K562 (cell line): ENCODE measurements at regions not wholly inside any gene's neighbourhood (a gene's known extent, or its start where the extent isn't known, plus 50 kb on each side); places are given as distances from the start of the nearest gene placed in this dataset.

Experiments used
- ATAC-seq: fragments of 200-7000 bp; cut with Tn5 transposase; 3 replicates; pipeline ENCODE4 v1.9.1; 2020; ENCODE audit warnings: moderate library complexity
- BruUV-seq: library from RNA; stranded (reverse); fragments of 400-500 nt; replicated peaks from 2 replicates; lab custom pipeline; 2021; lab: Mats Ljungman, UMichigan
- CTCF ChIA-PET: fragments of 300-600 bp; formaldehyde crosslinking; extraction: SDS; loops from one replicate; lab custom pipeline; 2021; ENCODE audit warnings: low intra/inter-chr PET ratio; lab: Yijun Ruan, JAX
- POLR2A ChIA-PET: fragments of 300-600, 350-650 bp; sonication (Branson Sonifier 250); formaldehyde crosslinking; extraction: SDS; loops from one replicate; lab custom pipeline; 2021; ENCODE audit warnings: antibody characterized with exemption, inconsistent platforms; lab: Yijun Ruan, JAX
- DNase-seq, 4 experiments: peaks; one replicate each; pipeline versions ENCODE4 v3.0.0 to v3.0.0-alpha.2; 2011 to 2018; ENCODE audit warnings: low spot score in 3 of 4, mixed read lengths in 3 of 4; ENCODE audit errors: extremely low read depth in 1 of 4
- FAIRE-seq: peaks from 2 replicates; lab custom pipeline; 2011; peaks lifted over from hg19 to GRCh38; lab: Jason Lieb, UNC
- H2AFZ ChIP-seq: 2 replicates; pipeline ENCODE4 v1.6.0; 2011; ENCODE audit warnings: low read depth, low read length, control low read depth, inconsistent platforms
- H3K27ac ChIP-seq: fragments of 200-600 bp; 3 replicates; pipeline ENCODE4 v1.8.0; 2011; ENCODE audit warnings: low read depth, mild to moderate bottlenecking, control low read depth, inconsistent platforms, low read length, moderate library complexity, mixed read lengths; ENCODE audit errors: extremely low read depth
- H3K27me3 ChIP-seq, 2 experiments: fragments of 300-600 bp in 1 of 2; 2 replicates in 1 of 2; 3 replicates in 1 of 2; pipeline versions ENCODE4 v1.6.0 to v1.8.0; 2011; ENCODE audit warnings: inconsistent platforms in 2 of 2, low read length in 2 of 2, mild to moderate bottlenecking in 1 of 2, mixed read lengths in 1 of 2, moderate library complexity in 1 of 2; ENCODE audit not compliant: control insufficient read depth in 2 of 2, insufficient read depth in 2 of 2
- H3K36me3 ChIP-seq: fragments of 300-600 bp; 3 replicates; pipeline ENCODE4 v1.8.0; 2011; ENCODE audit warnings: mild to moderate bottlenecking, low read length, inconsistent platforms; ENCODE audit not compliant: control insufficient read depth, insufficient read depth
- H3K4me1 ChIP-seq, 2 experiments: fragments of 200-600 bp in 1 of 2; replicated peaks in 1 of 2; 2 replicates in 1 of 2; 3 replicates in 1 of 2; pipeline versions ENCODE4 v1.5.1 to v1.8.0; 2011; ENCODE audit warnings: inconsistent platforms in 2 of 2, low read length in 2 of 2, mild to moderate bottlenecking in 1 of 2, mixed read lengths in 1 of 2, moderate library complexity in 1 of 2; ENCODE audit not compliant: control insufficient read depth in 2 of 2, insufficient read depth in 2 of 2
- H3K4me2 ChIP-seq: 2 replicates; pipeline ENCODE4 v1.6.1; 2011; ENCODE audit warnings: low read length, control low read depth, inconsistent platforms, mixed read lengths; ENCODE audit not compliant: insufficient read depth
- H3K4me3 ChIP-seq: fragments of 200-600 bp; sonication (generic), shearing (Covaris generic); 2 replicates; pipeline ENCODE4 v1.5.1; 2016; ENCODE audit warnings: control low read depth, inconsistent platforms
- H3K79me2 ChIP-seq: fragments of 200-600 bp; 3 replicates; pipeline ENCODE4 v1.8.0; 2011; ENCODE audit warnings: low read length, inconsistent platforms; ENCODE audit not compliant: control insufficient read depth, insufficient read depth
- H3K9ac ChIP-seq, 2 experiments: 2 replicates each; pipeline versions ENCODE4 v1.6.0 to v1.6.1; 2011; ENCODE audit warnings: low read depth in 2 of 2, low read length in 2 of 2, control low read depth in 1 of 2, inconsistent platforms in 1 of 2, mild to moderate bottlenecking in 1 of 2, mixed read lengths in 1 of 2; ENCODE audit not compliant: insufficient read depth in 1 of 2
- H3K9me1 ChIP-seq: one replicate; pipeline ENCODE4 v1.6.0; 2011; ENCODE audit warnings: inconsistent platforms, mild to moderate bottlenecking, low read length, moderate library complexity; ENCODE audit not compliant: control insufficient read depth, insufficient read depth
- H3K9me3 ChIP-seq: replicated peaks from 2 replicates; pipeline ENCODE4 v1.5.1; 2011; ENCODE audit warnings: low read depth, low read length, inconsistent platforms; ENCODE audit not compliant: control insufficient read depth, insufficient read depth
- H4K20me1 ChIP-seq: replicated peaks from 2 replicates; pipeline ENCODE4 v1.6.1; 2011; ENCODE audit warnings: low read length, inconsistent platforms, mixed read lengths; ENCODE audit not compliant: control insufficient read depth, insufficient read depth
- BHLHE40 ChIP-seq: IDR thresholded peaks from 2 replicates; pipeline ENCODE4 v1.6.1; 2011; ENCODE audit warnings: low read length, improper control_type of control experiment
- CBX8 ChIP-seq: fragments of 200-600 bp; sonication (generic); IDR thresholded peaks from 2 replicates; pipeline ENCODE4 v1.6.1; 2012; ENCODE audit warnings: borderline replicate concordance, mixed run types, low read depth, mild to moderate bottlenecking, moderate library complexity, mixed read lengths, low read length, control low read depth, inconsistent platforms; ENCODE audit not compliant: poor library complexity, severe bottlenecking; ENCODE audit errors: extremely low read depth
- CEBPZ ChIP-seq: fragments of 150-350 bp; IDR thresholded peaks from 2 replicates; pipeline ENCODE4 v1.6.1; 2014; ENCODE audit warnings: low read depth, mild to moderate bottlenecking, low read length, borderline replicate concordance
- FOS ChIP-seq: IDR thresholded peaks from 3 replicates; pipeline ENCODE4 v1.6.1; 2011; ENCODE audit not compliant: insufficient read length; ENCODE audit errors: extremely low read depth
- HMG20B ChIP-seq: fragments of 250-450 bp; sonication (Bioruptor Pico); IDR thresholded peaks from 2 replicates; pipeline ENCODE4 v1.5.0; 2021; ENCODE audit warnings: mild to moderate bottlenecking
- IRF1 ChIP-seq: sonication (generic); formaldehyde crosslinking; IDR thresholded peaks from 2 replicates; pipeline ENCODE4 v1.8.0; 2022; ENCODE audit warnings: missing genetic modification reagents, mild to moderate bottlenecking, borderline replicate concordance
- MAFG ChIP-seq: fragments of 450-650 bp; conservative IDR thresholded peaks from 2 replicates; pipeline ENCODE4 v1.6.1; 2016; ENCODE audit warnings: missing genetic modification characterization, missing compliant biosample characterization
- NR0B1 ChIP-seq: fragments of 450-650 bp; IDR thresholded peaks from one replicate; pipeline ENCODE4 v1.6.1; 2018; ENCODE audit warnings: mild to moderate bottlenecking, moderate library complexity; ENCODE audit not compliant: partially characterized antibody
- NRF1 ChIP-seq, 2 experiments: fragments of 450-650 bp; IDR thresholded peaks in 1 of 2; conservative IDR thresholded peaks in 1 of 2; 2 replicates each; pipeline ENCODE4 v1.6.1; 2014; ENCODE audit warnings: mild to moderate bottlenecking in 2 of 2
- RFX5 ChIP-seq: IDR thresholded peaks from 2 replicates; pipeline ENCODE4 v1.6.1; 2011; ENCODE audit warnings: low read depth, mild to moderate bottlenecking, improper control_type of control experiment, low read length
- SNIP1 ChIP-seq: fragments of 450-650 bp; IDR thresholded peaks from 2 replicates; pipeline ENCODE4 v1.7.1; 2017; ENCODE audit warnings: low read depth, mild to moderate bottlenecking
- TOE1 ChIP-seq, 2 experiments: fragments of 450-650 bp in 1 of 2; sonication (generic) in 1 of 2; formaldehyde crosslinking in 1 of 2; IDR thresholded peaks; 2 replicates each; pipeline versions ENCODE4 v1.7.1 to v1.8.0; 2016 to 2022; ENCODE audit warnings: borderline replicate concordance in 2 of 2, mild to moderate bottlenecking in 2 of 2, antibody characterized with exemption in 1 of 2, inconsistent platforms in 1 of 2, low read depth in 1 of 2, missing genetic modification reagents in 1 of 2, moderate library complexity in 1 of 2
- ZKSCAN3 ChIP-seq: fragments of 250-450 bp; sonication (Bioruptor Pico); IDR thresholded peaks from 2 replicates; pipeline ENCODE4 v1.4.0; 2020
- ZNF354B ChIP-seq: fragments of 250-450 bp; sonication (Bioruptor Pico); IDR thresholded peaks from 2 replicates; pipeline ENCODE4 v1.4.0; 2020
- WGBS: fragments of 100-300 bp; shearing (Covaris generic); methylation state at CpG from one replicate; pipeline ENCODE4 v1.1.6; 2016; ENCODE audit warnings: low coverage, mixed read lengths; ENCODE audit not compliant: insufficient coverage; ENCODE audit errors: missing lambda C conversion rate; 5-methylcytosine and 5-hydroxymethylcytosine counted together
- in situ Hi-C: fragments of 300-500 bp; cut with MboI; formaldehyde crosslinking; loops from 4 replicates; pipeline ENCODE4 v1.15.0; 2018; ENCODE audit warnings: inconsistent platforms, mixed read lengths
- intact Hi-C: fragments of 100-400 bp; cut with micrococcal nuclease; formaldehyde crosslinking; loops from 2 replicates; pipeline ENCODE4 v1.14.2; 2022
- TF ChIP-seq, protein P1 (sequence below): sonication (generic); formaldehyde crosslinking; IDR thresholded peaks from 2 replicates; pipeline ENCODE4 v1.9.0; 2022; ENCODE audit warnings: mild to moderate bottlenecking, missing genetic modification reagents

- FAIRE-seq: no peak
- ATAC-seq: no peak
- BruUV-seq: no TSS peak
- H3K36me3 ChIP-seq: no peaks in the 10 kb centered on the region
- H3K27ac ChIP-seq: no peak overlapping the region
- no peak overlapping the region for H3K9ac ChIP-seq
- no peak overlapping the region for H3K4me3 ChIP-seq
- no peaks in the 10 kb centered on the region for H3K79me2 ChIP-seq
- CTCF ChIA-PET: no interaction called here
- WGBS: 2% methylated on average over 3 of the region's 3 CpGs
- no peaks in the 10 kb centered on the region for H3K9me1 ChIP-seq
- H3K27me3 ChIP-seq: no peaks in the 10 kb centered on the region
- H3K4me1 ChIP-seq: no peaks in the 10 kb centered on the region
- no peak overlapping the region for H2AFZ ChIP-seq
- no peak overlapping the region for H3K4me2 ChIP-seq
- POLR2A ChIA-PET: no interaction called here
- H4K20me1 ChIP-seq: no peaks in the 10 kb centered on the region
- in situ Hi-C loops: no loop called here
- intact Hi-C loops: no loop called here
- H3K9me3 ChIP-seq: no peaks in the 10 kb centered on the region
- DNase-seq: no peak
- TF ChIP-seq SNIP1 (no peak), CBX8 (no peak), MAFG (no peak), NRF1 (conservative IDR thresholded peaks at IDR 0.05 in 1 of 2, IDR thresholded peaks at IDR 0.05 in 1 of 2) (no peak), BHLHE40 (no peak), HMG20B (CRISPR knock-in tag) (no peak), NR0B1 (no peak), RFX5 (no peak), FOS (no peak), CEBPZ (no peak), ZNF354B (CRISPR knock-in tag) (no peak), IRF1 (CRISPR knock-in tag) (no peak), TOE1 (IDR thresholded peaks at IDR 0.05; ENCODE audit: borderline replicate concordance) (no peak), TOE1 (CRISPR knock-in tag; IDR thresholded peaks at IDR 0.05; ENCODE audit: borderline replicate concordance, low read depth) (no peak), ZKSCAN3 (CRISPR knock-in tag) (no peak)
- TF ChIP-seq, protein P1, sequence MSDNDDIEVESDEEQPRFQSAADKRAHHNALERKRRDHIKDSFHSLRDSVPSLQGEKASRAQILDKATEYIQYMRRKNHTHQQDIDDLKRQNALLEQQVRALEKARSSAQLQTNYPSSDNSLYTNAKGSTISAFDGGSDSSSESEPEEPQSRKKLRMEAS (CRISPR knock-in tag): no peak
Measured at GRCh38 chr1:213936571-213936970, 51.2 kb upstream of the PROX1 start.
